HCEC 1CT (cell line): ENCODE measurements at regions not wholly inside any gene's neighbourhood (a gene's known extent, or its start where the extent isn't known, plus 50 kb on each side); places are given as distances from the start of the nearest gene placed in this dataset.

Experiments used
- DNase-seq: peaks from one replicate; pipeline ENCODE4 v3.0.0-alpha.2; 2017

- no peak for DNase-seq
Observed at GRCh38 chr2:106631281-106631680, 144.1 kb downstream of the CD8B2 start.

GRCh38 chr2:106638043-106638442 is 150.9 kb downstream of the CD8B2 start:
- DNase-seq, result no peak

- no peak for DNase-seq
Observed at GRCh38 chr2:106638580-106638979, 151.4 kb downstream of the CD8B2 start.

- DNase-seq, result no peak
Observed at GRCh38 chr2:106642679-106643078, 155.5 kb downstream of the CD8B2 start.

GRCh38 chr2:106644623-106645022 is 157.5 kb downstream of the CD8B2 start:
- DNase-seq, result no peak

GRCh38 chr2:106646605-106647004 is 159.4 kb downstream of the CD8B2 start:
- no peak for DNase-seq

- DNase-seq, result no peak
Observed at GRCh38 chr2:106649306-106649705, 162.1 kb downstream of the CD8B2 start.

GRCh38 chr2:106653465-106653864 is 166.3 kb downstream of the CD8B2 start:
- no peak for DNase-seq

GRCh38 chr2:106658616-106659015 is 171.5 kb downstream of the CD8B2 start:
- no peak for DNase-seq

GRCh38 chr2:106664669-106665068 is 177.5 kb downstream of the CD8B2 start:
- DNase-seq, result no peak

- no peak for DNase-seq
Observed at GRCh38 chr2:106667478-106668070, 180.4 kb downstream of the CD8B2 start.

GRCh38 chr2:106685180-106685897 is 198.2 kb downstream of the CD8B2 start:
- DNase-seq, result no peak

GRCh38 chr2:106686814-106687213 is 199.2 kb downstream of the ST6GAL2 start:
- no peak for DNase-seq

- DNase-seq, result no peak
Observed at GRCh38 chr2:106694964-106695470, 190.9 kb downstream of the ST6GAL2 start.

GRCh38 chr2:106695919-106696318 is 190.0 kb downstream of the ST6GAL2 start:
- no peak for DNase-seq

- DNase-seq, result no peak
Observed at GRCh38 chr2:106700616-106701015, 185.4 kb downstream of the ST6GAL2 start.

- no peak for DNase-seq
Observed at GRCh38 chr2:106701203-106702022, 184.6 kb downstream of the ST6GAL2 start.

GRCh38 chr2:106703161-106703560 is 182.8 kb downstream of the ST6GAL2 start:
- no peak for DNase-seq

GRCh38 chr2:106704798-106705197 is 181.2 kb downstream of the ST6GAL2 start:
- DNase-seq, result no peak

- DNase-seq, result no peak
Observed at GRCh38 chr2:106705877-106706276, 180.1 kb downstream of the ST6GAL2 start.

- no peak for DNase-seq
Observed at GRCh38 chr2:106706283-106706682, 179.7 kb downstream of the ST6GAL2 start.

GRCh38 chr2:106708209-106708608 is 177.8 kb downstream of the ST6GAL2 start:
- DNase-seq, result no peak

- DNase-seq, result no peak
Observed at GRCh38 chr2:106709229-106709628, 176.7 kb downstream of the ST6GAL2 start.

GRCh38 chr2:106719222-106719621 is 166.7 kb downstream of the ST6GAL2 start:
- DNase-seq, result no peak
